ENCODE measurements at regions not wholly inside any gene's neighbourhood (a gene's known extent, or its start where the extent isn't known, plus 50 kb on each side); places are given as distances from the start of the nearest gene placed in this dataset.
"Not testable (repeated sequence)": the region's sequence is repeated elsewhere in the genome, so short reads cannot be mapped to it uniquely, and the experiment has no call there.

- Histone ChIP-seq H3K27me3 (no peaks in the 10 kb centered on the region), H3K9me3 (ENCODE audit: low read depth) (no peaks in the 10 kb centered on the region), H3K4me2 (no peak overlapping the region), H3K79me2 (ENCODE audit: low read depth) (no peaks in the 10 kb centered on the region), H2AFZ (replicated peaks) (no peak overlapping the region), H4K20me1 (ENCODE audit: low read depth) (no peaks in the 10 kb centered on the region), H3K36me3 (no peaks in the 10 kb centered on the region), H3K4me1 (no peaks in the 10 kb centered on the region), H3K4me3 (no peak overlapping the region), H3F3A (ENCODE audit: low read depth) (no peaks in the 10 kb centered on the region), H3K27ac (no peak overlapping the region), H3K9ac (no peak overlapping the region)
- no peaks in the 10 kb centered on the region for H3K9me3 Mint-ChIP-seq
- no peak for DNase-seq (ENCODE audit: low spot score)
- H3K4me3 Mint-ChIP-seq, result no peak overlapping the region
- TF ChIP-seq EZH2 (IDR thresholded peaks at IDR 0.05) (no peak), EZH2phosphoT487 (IDR thresholded peaks at IDR 0.05) (no peak), CTCF (IDR thresholded peaks at IDR 0.05) (no peak)
- H3K4me1 Mint-ChIP-seq, result no peaks in the 10 kb centered on the region
- no peak overlapping the region for H3K27ac Mint-ChIP-seq
- no peaks in the 10 kb centered on the region for H3K27me3 Mint-ChIP-seq (ENCODE audit: insufficient read depth, low read depth)
- no peaks in the 10 kb centered on the region for H3K36me3 Mint-ChIP-seq
Observed at GRCh38 chr4:162770761-162771490, 395.8 kb downstream of the NAF1 start.

DNA sequence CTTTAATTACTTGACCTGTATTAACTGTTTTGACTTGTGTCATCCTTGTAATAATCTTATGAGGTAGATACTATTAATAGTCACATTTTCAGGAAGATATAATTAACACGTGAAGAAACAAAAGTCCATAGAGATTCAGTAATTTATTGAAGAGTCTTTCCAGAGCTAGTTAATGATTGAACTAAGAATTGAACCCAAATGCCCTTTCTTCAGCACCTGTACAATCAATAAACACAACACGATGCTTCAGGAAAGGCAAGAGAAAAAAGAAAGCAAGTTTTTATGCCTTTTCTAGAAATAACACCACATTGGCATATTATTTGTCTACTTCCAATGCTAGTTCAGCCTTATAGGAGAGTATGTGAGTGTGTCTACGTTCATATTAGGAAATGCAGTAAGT lies 399.6 kb downstream of the NAF1 start:
- H3K79me2 ChIP-seq (ENCODE audit: low read depth), result no peaks in the 10 kb centered on the region
- no peaks in the 10 kb centered on the region for H3K27me3 ChIP-seq
- H3K36me3 ChIP-seq, result no peaks in the 10 kb centered on the region
- Mint-ChIP-seq H3K27ac (no peak overlapping the region), H3K4me1 (no peaks in the 10 kb centered on the region), H3K9me3 (no peaks in the 10 kb centered on the region), H3K4me3 (no peak overlapping the region), H3K36me3 (no peaks in the 10 kb centered on the region), H3K27me3 (ENCODE audit: insufficient read depth, low read depth) (no peaks in the 10 kb centered on the region)
- no peak overlapping the region for H3K9ac ChIP-seq
- DNase-seq (ENCODE audit: low spot score), result no peak
- H3K4me1 ChIP-seq, result no peaks in the 10 kb centered on the region
- no peaks in the 10 kb centered on the region for H3K9me3 ChIP-seq (ENCODE audit: low read depth)
- TF ChIP-seq EZH2 (IDR thresholded peaks at IDR 0.05) (no peak), CTCF (IDR thresholded peaks at IDR 0.05) (no peak), EZH2phosphoT487 (IDR thresholded peaks at IDR 0.05) (no peak)
- no peaks in the 10 kb centered on the region for H4K20me1 ChIP-seq (ENCODE audit: low read depth)
- no peaks in the 10 kb centered on the region for H3F3A ChIP-seq (ENCODE audit: low read depth)
- no peak overlapping the region for H3K4me3 ChIP-seq
- no peak overlapping the region for H3K4me2 ChIP-seq
- H2AFZ ChIP-seq (replicated peaks), result no peak overlapping the region
- no peak overlapping the region for H3K27ac ChIP-seq

GRCh38 chr4:162761965-162762364 lies 404.7 kb downstream of the NAF1 start:
- no peaks in the 10 kb centered on the region for H3K36me3 Mint-ChIP-seq
- no peak overlapping the region for H3K4me2 ChIP-seq
- H3K27ac ChIP-seq, result no peak overlapping the region
- no peaks in the 10 kb centered on the region for H3K9me3 ChIP-seq (ENCODE audit: low read depth)
- no peaks in the 10 kb centered on the region for H3K4me1 Mint-ChIP-seq
- no peaks in the 10 kb centered on the region for H4K20me1 ChIP-seq (ENCODE audit: low read depth)
- no peaks in the 10 kb centered on the region for H3K9me3 Mint-ChIP-seq
- H3K4me3 ChIP-seq, result no peak overlapping the region
- no peak overlapping the region for H3K27ac Mint-ChIP-seq
- H3K27me3 ChIP-seq, result no peaks in the 10 kb centered on the region
- H3K4me3 Mint-ChIP-seq, result no peak overlapping the region
- TF ChIP-seq EZH2 (IDR thresholded peaks at IDR 0.05) (no peak), CTCF (IDR thresholded peaks at IDR 0.05) (no peak), EZH2phosphoT487 (IDR thresholded peaks at IDR 0.05) (no peak)
- H3K79me2 ChIP-seq (ENCODE audit: low read depth), result no peaks in the 10 kb centered on the region
- no peak overlapping the region for H2AFZ ChIP-seq (replicated peaks)
- no peaks in the 10 kb centered on the region for H3K36me3 ChIP-seq
- no peak overlapping the region for H3K9ac ChIP-seq
- DNase-seq (ENCODE audit: low spot score), result no peak
- H3K27me3 Mint-ChIP-seq (ENCODE audit: insufficient read depth, low read depth), result no peaks in the 10 kb centered on the region
- no peaks in the 10 kb centered on the region for H3K4me1 ChIP-seq
- no peaks in the 10 kb centered on the region for H3F3A ChIP-seq (ENCODE audit: low read depth)

- DNase-seq (ENCODE audit: low spot score); H3K9me3 Mint-ChIP-seq; H3K4me1 Mint-ChIP-seq; H3K4me1 ChIP-seq; H3K36me3 ChIP-seq; H2AFZ ChIP-seq (replicated peaks); H3K9me3 ChIP-seq (ENCODE audit: low read depth); H3K4me2 ChIP-seq; H3K79me2 ChIP-seq (ENCODE audit: low read depth); H3F3A ChIP-seq (ENCODE audit: low read depth); H3K4me3 ChIP-seq; H3K27ac Mint-ChIP-seq; H3K27ac ChIP-seq; H4K20me1 ChIP-seq (ENCODE audit: low read depth); H3K4me3 Mint-ChIP-seq; H3K9ac ChIP-seq; H3K27me3 Mint-ChIP-seq (ENCODE audit: insufficient read depth, low read depth); H3K27me3 ChIP-seq; H3K36me3 Mint-ChIP-seq: not testable (repeated sequence)
Observed at GRCh38 chr4:162740228-162740627, 426.5 kb downstream of the NAF1 start.

- H3K79me2 ChIP-seq (ENCODE audit: low read depth); H3K9me3 Mint-ChIP-seq; H3K4me3 ChIP-seq; H3K9ac ChIP-seq; H3K4me2 ChIP-seq; H3K27me3 Mint-ChIP-seq (ENCODE audit: insufficient read depth, low read depth); H3K9me3 ChIP-seq (ENCODE audit: low read depth); H3K36me3 Mint-ChIP-seq; H3K4me1 Mint-ChIP-seq; H3K4me1 ChIP-seq; H3F3A ChIP-seq (ENCODE audit: low read depth); H3K27ac ChIP-seq; H3K27me3 ChIP-seq; DNase-seq (ENCODE audit: low spot score); H2AFZ ChIP-seq (replicated peaks); H3K27ac Mint-ChIP-seq; H3K36me3 ChIP-seq; H4K20me1 ChIP-seq (ENCODE audit: low read depth); H3K4me3 Mint-ChIP-seq: not testable (repeated sequence)
Observed at GRCh38 chr4:162739596-162739995, 427.1 kb downstream of the NAF1 start.
